ENCODE measurements at regions not wholly inside any gene's neighbourhood (a gene's known extent, or its start where the extent isn't known, plus 50 kb on each side); places are given as distances from the start of the nearest gene placed in this dataset.

DNA sequence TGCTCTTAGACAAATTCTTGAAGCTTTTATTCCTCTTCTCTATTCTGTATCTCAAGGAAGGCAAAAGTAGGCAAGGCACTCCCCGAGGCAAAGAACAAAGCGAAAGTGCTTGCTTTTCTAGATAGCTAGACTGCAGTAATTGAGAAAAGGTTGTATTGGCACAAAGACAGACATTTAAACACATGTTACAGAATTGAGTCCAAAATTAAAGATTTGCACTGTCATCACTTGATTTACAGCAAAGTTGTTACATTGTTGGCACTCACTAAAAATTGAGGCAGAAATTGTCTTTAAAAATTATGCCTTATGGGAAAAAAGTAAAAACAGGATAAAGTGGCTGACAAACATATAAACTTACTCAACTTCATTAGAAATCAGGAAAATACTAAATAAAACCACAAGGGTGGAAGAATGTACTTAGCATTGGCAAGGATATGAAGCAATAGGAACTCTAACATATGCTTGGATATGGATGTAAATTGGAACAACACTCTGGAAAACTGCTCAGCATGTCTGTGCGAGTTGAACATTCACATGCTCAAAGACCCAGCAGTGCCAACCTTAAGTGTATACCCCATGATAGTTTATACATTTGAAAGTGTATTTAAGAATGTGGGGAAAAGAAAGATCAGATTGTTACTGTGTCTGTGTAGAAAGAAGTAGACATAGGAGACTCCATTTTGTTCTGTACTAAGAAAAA is 491.3 kb downstream of the GLRX3 start:
- DNase-seq (ENCODE audit: low read depth, low spot score): no peak
- H3K4me1 Mint-ChIP-seq: peaks cover 10% of the 10 kb centered on the region
- H3K4me3 Mint-ChIP-seq: no peak overlapping the region
- no peaks in the 10 kb centered on the region for H3K36me3 Mint-ChIP-seq (ENCODE audit: low read depth)
- H3K9me3 Mint-ChIP-seq: peaks cover 3% of the 10 kb centered on the region
- H3K27me3 Mint-ChIP-seq (ENCODE audit: low read depth): no peaks in the 10 kb centered on the region
- no peak for TF ChIP-seq CTCF (conservative IDR thresholded peaks at IDR 0.05)
- no peak overlapping the region for H3K27ac Mint-ChIP-seq (ENCODE audit: unreplicated experiment)

DNA sequence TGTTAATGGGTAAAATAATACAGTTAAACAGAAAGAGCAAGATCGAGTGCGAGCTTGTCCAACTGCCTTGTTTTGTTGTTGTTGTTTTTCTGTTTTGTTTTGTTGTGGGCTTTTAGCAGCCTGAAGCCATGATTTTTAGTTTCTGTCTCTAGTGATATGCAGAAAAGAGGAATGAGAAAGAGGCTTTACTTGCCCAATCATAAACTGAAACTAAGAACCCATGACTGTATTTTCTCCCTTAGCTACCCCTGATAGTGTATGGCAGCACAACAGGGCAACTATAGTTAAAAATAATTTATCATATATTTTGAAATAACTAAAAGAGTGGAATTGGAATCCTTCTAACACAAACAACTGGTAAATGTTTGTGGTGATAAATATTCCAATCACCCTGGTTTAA is 493.9 kb downstream of the GLRX3 start:
- DNase-seq (ENCODE audit: low read depth, low spot score): no peak
- Mint-ChIP-seq H3K9me3 (peaks cover 3% of the 10 kb centered on the region), H3K27me3 (ENCODE audit: low read depth) (no peaks in the 10 kb centered on the region), H3K4me3 (no peak overlapping the region), H3K27ac (ENCODE audit: unreplicated experiment) (no peak overlapping the region), H3K4me1 (peaks cover 4% of the 10 kb centered on the region), H3K36me3 (ENCODE audit: low read depth) (no peaks in the 10 kb centered on the region)
- TF ChIP-seq CTCF (conservative IDR thresholded peaks at IDR 0.05): no peak

DNA sequence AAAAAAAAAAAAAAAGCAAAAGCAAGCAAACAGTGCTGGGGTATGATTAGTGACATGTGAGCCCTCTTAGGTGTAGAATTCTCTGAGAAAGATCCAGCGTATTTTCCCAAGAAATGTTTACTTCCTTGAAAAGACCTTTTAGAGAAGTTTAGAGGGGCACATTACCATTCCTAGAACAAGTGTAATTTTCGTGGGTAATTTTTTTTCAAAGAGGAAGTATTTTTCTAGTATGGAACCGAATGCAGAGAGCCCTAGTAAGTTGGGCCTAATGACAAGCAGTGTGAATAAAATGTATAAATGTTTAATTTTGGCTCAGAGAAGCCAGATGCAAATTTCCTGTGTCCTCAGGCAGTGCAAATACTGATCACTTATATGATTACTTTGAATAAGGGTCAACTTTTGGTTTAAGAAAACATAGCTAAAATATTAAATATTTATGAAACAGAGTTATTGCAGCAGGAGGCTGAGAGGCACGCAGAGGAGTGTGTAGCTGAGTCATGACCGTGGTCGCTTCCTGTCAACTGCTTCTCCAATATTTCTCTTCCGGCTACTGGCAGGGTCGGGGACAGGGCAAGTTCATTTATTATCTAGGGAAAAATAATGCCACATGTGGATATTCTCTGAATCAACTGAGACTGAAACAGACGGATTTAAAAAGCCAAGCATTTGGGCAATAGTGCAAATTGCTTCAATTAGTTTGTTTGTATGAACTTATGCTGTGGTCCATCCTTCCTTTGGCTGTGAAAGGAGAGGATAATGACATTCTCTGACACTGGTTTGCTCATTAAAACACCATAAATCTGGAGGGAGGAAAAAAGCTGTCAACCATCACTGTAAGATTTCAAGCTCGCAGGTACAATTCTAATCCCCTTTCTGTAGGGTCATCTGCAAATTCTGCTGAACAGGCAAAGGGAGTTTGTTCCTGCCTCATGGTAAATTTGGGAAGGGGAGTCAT is 495.2 kb downstream of the GLRX3 start:
- Mint-ChIP-seq H3K4me1 (peaks cover 4% of the 10 kb centered on the region), H3K9me3 (peaks cover 3% of the 10 kb centered on the region), H3K27me3 (ENCODE audit: low read depth) (no peaks in the 10 kb centered on the region), H3K27ac (ENCODE audit: unreplicated experiment) (no peak overlapping the region), H3K4me3 (no peak overlapping the region), H3K36me3 (ENCODE audit: low read depth) (no peaks in the 10 kb centered on the region)
- DNase-seq (ENCODE audit: low read depth, low spot score): no peak
- no peak for TF ChIP-seq CTCF (conservative IDR thresholded peaks at IDR 0.05)

DNA sequence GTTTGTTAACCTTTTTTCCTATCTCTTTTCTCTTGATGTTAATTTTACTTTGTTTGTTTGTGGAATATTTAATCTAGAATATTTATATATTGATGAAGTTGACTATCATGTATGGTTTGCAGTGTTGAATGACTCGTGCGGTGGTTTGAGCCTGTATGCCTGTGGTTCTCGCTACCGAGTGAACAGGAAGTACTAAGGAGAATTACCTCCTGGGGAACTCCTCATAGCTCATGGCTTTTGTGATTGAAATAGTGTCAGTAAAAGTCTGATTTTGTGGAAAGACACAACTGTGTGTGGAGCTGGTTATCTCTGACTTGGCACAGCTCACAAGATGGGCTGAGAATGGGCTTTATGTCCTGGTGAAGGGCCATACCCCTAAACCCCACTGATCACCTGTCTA is 498.6 kb downstream of the GLRX3 start:
- peaks cover 4% of the 10 kb centered on the region for H3K4me1 Mint-ChIP-seq
- H3K27me3 Mint-ChIP-seq (ENCODE audit: low read depth): no peaks in the 10 kb centered on the region
- no peaks in the 10 kb centered on the region for H3K36me3 Mint-ChIP-seq (ENCODE audit: low read depth)
- H3K9me3 Mint-ChIP-seq: peaks cover 1% of the 10 kb centered on the region
- TF ChIP-seq CTCF (conservative IDR thresholded peaks at IDR 0.05): no peak
- DNase-seq (ENCODE audit: low read depth, low spot score): no peak
- H3K27ac Mint-ChIP-seq (ENCODE audit: unreplicated experiment): no peak overlapping the region
- no peak overlapping the region for H3K4me3 Mint-ChIP-seq

GRCh38 chr10:130635528-130635927 is 499.3 kb downstream of the GLRX3 start:
- Mint-ChIP-seq H3K27me3 (ENCODE audit: low read depth) (no peaks in the 10 kb centered on the region), H3K27ac (ENCODE audit: unreplicated experiment) (no peak overlapping the region), H3K4me3 (no peak overlapping the region), H3K4me1 (peaks cover 4% of the 10 kb centered on the region), H3K9me3 (no peaks in the 10 kb centered on the region), H3K36me3 (ENCODE audit: low read depth) (no peaks in the 10 kb centered on the region)
- no peak for TF ChIP-seq CTCF (conservative IDR thresholded peaks at IDR 0.05)
- no peak for DNase-seq (ENCODE audit: low read depth, low spot score)

Data from neural crest cell (in vitro differentiated cells).